ENCODE measurements at regions not wholly inside any gene's neighbourhood (a gene's known extent, or its start where the extent isn't known, plus 50 kb on each side); places are given as distances from the start of the nearest gene placed in this dataset.

GRCh38 chr9:86721843-86722705 lies 225.2 kb downstream of the GAS1 start:
- TF ChIP-seq, protein P1, sequence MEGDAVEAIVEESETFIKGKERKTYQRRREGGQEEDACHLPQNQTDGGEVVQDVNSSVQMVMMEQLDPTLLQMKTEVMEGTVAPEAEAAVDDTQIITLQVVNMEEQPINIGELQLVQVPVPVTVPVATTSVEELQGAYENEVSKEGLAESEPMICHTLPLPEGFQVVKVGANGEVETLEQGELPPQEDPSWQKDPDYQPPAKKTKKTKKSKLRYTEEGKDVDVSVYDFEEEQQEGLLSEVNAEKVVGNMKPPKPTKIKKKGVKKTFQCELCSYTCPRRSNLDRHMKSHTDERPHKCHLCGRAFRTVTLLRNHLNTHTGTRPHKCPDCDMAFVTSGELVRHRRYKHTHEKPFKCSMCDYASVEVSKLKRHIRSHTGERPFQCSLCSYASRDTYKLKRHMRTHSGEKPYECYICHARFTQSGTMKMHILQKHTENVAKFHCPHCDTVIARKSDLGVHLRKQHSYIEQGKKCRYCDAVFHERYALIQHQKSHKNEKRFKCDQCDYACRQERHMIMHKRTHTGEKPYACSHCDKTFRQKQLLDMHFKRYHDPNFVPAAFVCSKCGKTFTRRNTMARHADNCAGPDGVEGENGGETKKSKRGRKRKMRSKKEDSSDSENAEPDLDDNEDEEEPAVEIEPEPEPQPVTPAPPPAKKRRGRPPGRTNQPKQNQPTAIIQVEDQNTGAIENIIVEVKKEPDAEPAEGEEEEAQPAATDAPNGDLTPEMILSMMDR (IDR thresholded peaks at IDR 0.05), result no peak
- H3K9ac ChIP-seq (ENCODE audit: insufficient read depth, low read length, poor library complexity, severe bottlenecking), result no peak overlapping the region
- intact Hi-C loops (cut with micrococcal nuclease), result loop anchor here in 1 of 2 donors (10.0 kb wide), 1 partner anchor 83 kb away; no protein-coding TSS in a partner anchor
- H3K4me3 ChIP-seq (replicated peaks in 1 of 3; ENCODE audit: low read depth in 2 of 3, low read length in 3 of 3), result no peak overlapping the region
- peaks cover 0 to 3% of the 10 kb centered on the region in 2 donors for H3K27me3 ChIP-seq (ENCODE audit: control insufficient read depth in 2 of 2, insufficient read depth in 2 of 2, low read length in 2 of 2)
- Mint-ChIP-seq H3K27ac (no peak overlapping the region), H3K27me3 (ENCODE audit: low read depth in 3 of 3) (peaks cover 3 to 13% (median 8%) of the 10 kb centered on the region in 3 donors), H3K36me3 (no peaks in the 10 kb centered on the region), H3K4me1 (peaks cover 4% of the 10 kb centered on the region), H3K9me3 (peaks cover 0 to 1% (median 0%) of the 10 kb centered on the region in 7 donors), H3K4me3 (no peak overlapping the region)
- DNase-seq, result no peak
- no peaks in the 10 kb centered on the region for H3K79me2 ChIP-seq (ENCODE audit: insufficient read depth, low read length)
- no peaks in the 10 kb centered on the region for H3K4me1 ChIP-seq (ENCODE audit: control insufficient read depth in 1 of 2, insufficient read depth in 2 of 2, low read length in 2 of 2)
- H2AFZ ChIP-seq (ENCODE audit: insufficient read depth, low read depth, low read length, poor library complexity, severe bottlenecking), result no peak overlapping the region
- no peaks in the 10 kb centered on the region for H3K36me3 ChIP-seq (replicated peaks in 1 of 2; ENCODE audit: control insufficient read depth in 1 of 2, insufficient read depth in 2 of 2, low read length in 2 of 2)
- no peak overlapping the region for H3K4me2 ChIP-seq (replicated peaks; ENCODE audit: extremely low read depth, low read length, poor library complexity, severe bottlenecking)
- no peak overlapping the region for H3K27ac ChIP-seq (ENCODE audit: low read depth in 1 of 2, low read length in 2 of 2)
- H3K9me3 ChIP-seq (replicated peaks in 1 of 2; ENCODE audit: control insufficient read depth in 1 of 2, insufficient read depth in 1 of 2, low read length in 2 of 2), result no peaks in the 10 kb centered on the region
- no peaks in the 10 kb centered on the region for H4K20me1 ChIP-seq (ENCODE audit: insufficient read depth, low read length)
- WGBS (ENCODE audit: insufficient coverage), result 78% methylated on average over 1 of the region's 5 CpGs

DNA sequence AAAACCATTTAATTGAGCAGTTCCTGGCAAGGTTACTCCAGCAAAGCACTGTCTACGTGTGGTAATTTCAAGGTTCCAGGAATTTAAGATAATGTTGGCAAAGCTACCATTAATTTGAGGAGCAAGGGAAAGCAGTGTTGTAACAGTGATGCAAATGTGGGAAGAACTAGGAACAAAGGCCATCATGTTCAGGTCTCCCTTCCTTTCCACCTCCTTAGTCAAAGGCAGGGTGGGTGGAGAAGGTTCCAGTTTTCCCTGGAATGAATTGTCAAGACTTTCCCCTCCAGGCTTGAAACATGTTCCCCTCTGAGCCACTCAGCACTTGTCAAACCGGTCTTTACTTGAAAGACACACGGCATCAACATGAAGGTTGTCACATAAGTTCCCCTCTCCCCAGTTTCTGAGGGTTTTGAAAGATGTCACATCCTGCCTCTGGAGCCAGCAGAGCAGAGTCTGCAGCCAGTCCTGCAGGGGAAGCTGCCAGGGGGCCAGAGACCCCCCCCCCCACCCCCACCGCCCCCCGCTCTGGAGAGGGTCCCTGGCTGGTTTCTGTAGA lies 226.0 kb downstream of the GAS1 start:
- peaks cover 0 to 1% (median 0%) of the 10 kb centered on the region in 7 donors for H3K9me3 Mint-ChIP-seq
- WGBS (ENCODE audit: insufficient coverage), result 64% methylated on average over 3 of the region's 5 CpGs
- no peaks in the 10 kb centered on the region for H3K36me3 ChIP-seq (replicated peaks in 1 of 2; ENCODE audit: control insufficient read depth in 1 of 2, insufficient read depth in 2 of 2, low read length in 2 of 2)
- intact Hi-C loops (cut with micrococcal nuclease), result loop anchor here in 1 of 2 donors (10.0 kb wide), 1 partner anchor 83 kb away; no protein-coding TSS in a partner anchor
- no peaks in the 10 kb centered on the region for H3K36me3 Mint-ChIP-seq
- H3K4me3 Mint-ChIP-seq, result no peak overlapping the region
- no peak overlapping the region for H3K4me2 ChIP-seq (replicated peaks; ENCODE audit: extremely low read depth, low read length, poor library complexity, severe bottlenecking)
- peaks cover 4% of the 10 kb centered on the region for H3K4me1 Mint-ChIP-seq
- no peak for DNase-seq
- no peak overlapping the region for H2AFZ ChIP-seq (ENCODE audit: insufficient read depth, low read depth, low read length, poor library complexity, severe bottlenecking)
- H4K20me1 ChIP-seq (ENCODE audit: insufficient read depth, low read length), result no peaks in the 10 kb centered on the region
- no peaks in the 10 kb centered on the region for H3K9me3 ChIP-seq (replicated peaks in 1 of 2; ENCODE audit: control insufficient read depth in 1 of 2, insufficient read depth in 1 of 2, low read length in 2 of 2)
- TF ChIP-seq, protein P1 (IDR thresholded peaks at IDR 0.05), result no peak
- no peaks in the 10 kb centered on the region for H3K4me1 ChIP-seq (ENCODE audit: control insufficient read depth in 1 of 2, insufficient read depth in 2 of 2, low read length in 2 of 2)
- H3K27me3 ChIP-seq (ENCODE audit: control insufficient read depth in 2 of 2, insufficient read depth in 2 of 2, low read length in 2 of 2), result peaks cover 0 to 3% of the 10 kb centered on the region in 2 donors
- peaks cover 3 to 13% (median 9%) of the 10 kb centered on the region in 3 donors for H3K27me3 Mint-ChIP-seq (ENCODE audit: low read depth in 3 of 3)
- H3K27ac Mint-ChIP-seq, result no peak overlapping the region
- H3K4me3 ChIP-seq (replicated peaks in 1 of 3; ENCODE audit: low read depth in 2 of 3, low read length in 3 of 3), result no peak overlapping the region
- H3K79me2 ChIP-seq (ENCODE audit: insufficient read depth, low read length), result no peaks in the 10 kb centered on the region
- H3K9ac ChIP-seq (ENCODE audit: insufficient read depth, low read length, poor library complexity, severe bottlenecking), result no peak overlapping the region
- H3K27ac ChIP-seq (ENCODE audit: low read depth in 1 of 2, low read length in 2 of 2), result no peak overlapping the region

Measured in CD14-positive monocyte (primary cell).